HL-60 (cell line): ENCODE measurements at regions not wholly inside any gene's neighbourhood (a gene's known extent, or its start where the extent isn't known, plus 50 kb on each side); places are given as distances from the start of the nearest gene placed in this dataset.

Experiments used
- DNase-seq, 2 experiments: peaks; one replicate each; pipeline ENCODE4 v3.0.0-alpha.2; 2010 to 2020; ENCODE audit warnings: low read depth in 1 of 2, low spot score in 1 of 2
- H3K27ac ChIP-seq: fragments of 250-450 bp; sonication (Bioruptor Pico); replicated peaks from 2 replicates; pipeline ENCODE4 v1.5.1; 2020; ENCODE audit warnings: mild to moderate bottlenecking, moderate library complexity
- H3K27me3 ChIP-seq: fragments of 250-450 bp; sonication (Bioruptor Pico); 2 replicates; pipeline ENCODE4 v1.5.1; 2021; ENCODE audit warnings: mild to moderate bottlenecking, moderate library complexity; ENCODE audit not compliant: insufficient read depth, poor library complexity, severe bottlenecking
- H3K4me3 ChIP-seq: replicated peaks from 2 replicates; pipeline ENCODE4 v1.5.1; 2011; ENCODE audit warnings: mild to moderate bottlenecking, control low read depth, low read length; ENCODE audit not compliant: insufficient read depth
- CTCF ChIP-seq: IDR thresholded peaks from one replicate; pipeline ENCODE4 v1.5.1; 2011; ENCODE audit warnings: low read length, control low read depth, inconsistent platforms; ENCODE audit not compliant: insufficient read depth
- GABPA ChIP-seq: IDR thresholded peaks from 2 replicates; pipeline ENCODE4 v1.6.1; 2012; ENCODE audit warnings: low read depth
- POLR2AphosphoS5 ChIP-seq: IDR thresholded peaks from 2 replicates; pipeline ENCODE4 v1.6.1; 2012; ENCODE audit warnings: low read depth
- REST ChIP-seq: IDR thresholded peaks from 2 replicates; pipeline ENCODE4 v1.6.1; 2012; ENCODE audit warnings: low read depth; ENCODE audit not compliant: insufficient replicate concordance
- SPI1 ChIP-seq: IDR thresholded peaks from 2 replicates; pipeline ENCODE4 v1.6.1; 2012; ENCODE audit warnings: low read depth, mild to moderate bottlenecking, borderline replicate concordance

- TF ChIP-seq REST (no peak), POLR2AphosphoS5 (no peak), CTCF (no peak), SPI1 (no peak), GABPA (no peak)
- Histone ChIP-seq H3K27me3 (no peaks in the 10 kb centered on the region), H3K27ac (no peak overlapping the region), H3K4me3 (no peak overlapping the region)
- no peak for DNase-seq
Measured at GRCh38 chr4:176999935-177000543, 207.3 kb upstream of the VEGFC start.

GRCh38 chr4:177001271-177002175 is 208.8 kb upstream of the VEGFC start:
- no peak for TF ChIP-seq CTCF
- no peak for TF ChIP-seq POLR2AphosphoS5
- TF ChIP-seq GABPA, result no peak
- no peak for TF ChIP-seq SPI1
- TF ChIP-seq REST, result no peak
- H3K27me3 ChIP-seq, result no peaks in the 10 kb centered on the region
- DNase-seq, result no peak
- no peak overlapping the region for H3K27ac ChIP-seq
- H3K4me3 ChIP-seq, result no peak overlapping the region

GRCh38 chr4:177005674-177006230 is 213.0 kb upstream of the VEGFC start:
- Histone ChIP-seq H3K4me3 (no peak overlapping the region), H3K27me3 (no peaks in the 10 kb centered on the region), H3K27ac (no peak overlapping the region)
- TF ChIP-seq REST (no peak), POLR2AphosphoS5 (no peak), SPI1 (no peak), GABPA (no peak), CTCF (no peak)
- no peak for DNase-seq
